SIG-M5 (cell line): ENCODE measurements at regions not wholly inside any gene's neighbourhood (a gene's known extent, or its start where the extent isn't known, plus 50 kb on each side); places are given as distances from the start of the nearest gene placed in this dataset.
A peak's percentile ranks its signal among the peaks of the same experiment; 100 is the strongest.
"Not testable (repeated sequence)": the region's sequence is repeated elsewhere in the genome, so short reads cannot be mapped to it uniquely, and the experiment has no call there.

Source experiments
- DNase-seq: peaks from one replicate; lab custom pipeline; 2025; lab: John Stamatoyannopoulos, UW

DNA sequence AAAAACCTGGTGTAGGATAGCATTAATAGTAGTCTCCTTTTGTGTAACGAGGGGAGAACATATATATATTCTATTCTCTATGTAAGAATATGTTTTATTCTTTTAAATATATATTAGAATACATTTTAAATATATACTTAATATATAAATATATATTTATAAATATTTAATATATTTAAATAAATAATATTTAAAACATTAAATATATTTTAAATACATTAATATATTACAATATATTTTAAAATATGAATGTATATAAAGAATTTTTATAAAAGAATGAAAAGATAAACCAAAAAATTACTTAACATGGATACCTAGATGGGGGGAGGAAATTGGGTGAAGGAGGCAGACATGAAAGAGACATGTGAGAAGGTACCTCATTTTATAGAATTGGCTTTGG is 53.0 kb upstream of the ZNF831 start:
- no peak for DNase-seq

DNA sequence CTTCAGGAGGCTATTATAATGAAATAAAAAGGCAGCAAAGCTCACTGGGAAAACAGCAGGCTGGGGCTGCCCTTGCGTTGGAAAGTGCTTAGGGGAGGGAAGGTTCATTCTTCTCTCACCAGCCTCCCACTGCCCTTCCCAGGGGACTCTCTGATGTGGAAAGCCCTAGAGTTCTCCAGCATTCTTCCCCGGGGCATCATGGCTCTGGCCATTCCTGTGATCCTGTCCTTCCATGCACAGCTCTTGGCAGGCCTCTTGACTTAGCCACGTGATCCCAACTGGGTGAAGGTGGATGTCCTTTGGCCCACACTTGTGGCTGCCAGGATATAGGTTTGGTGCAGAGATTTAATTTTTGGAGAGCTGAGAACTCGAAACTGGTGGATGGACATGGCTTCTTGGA is 58.0 kb upstream of the ZNF831 start:
- no peak for DNase-seq

DNA sequence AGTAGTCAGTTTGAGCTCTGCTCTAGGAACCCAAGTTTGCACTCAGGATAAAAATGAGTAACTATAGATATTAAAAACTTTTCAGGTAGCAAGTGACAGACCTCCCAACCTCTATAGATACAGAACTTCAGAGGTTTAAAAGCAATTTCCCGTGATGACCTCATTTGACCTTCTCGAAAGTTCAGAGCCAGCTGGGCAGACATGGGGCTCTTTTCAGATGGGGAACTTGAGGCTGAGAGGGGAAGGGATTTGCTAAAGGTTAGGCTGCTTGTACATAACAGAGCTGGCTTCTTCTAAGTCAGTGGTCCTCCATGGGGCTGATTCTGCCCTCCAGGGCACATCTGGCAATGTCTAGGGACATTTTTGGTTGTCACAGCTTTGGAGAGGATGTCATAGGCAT is 58.8 kb upstream of the ZNF831 start:
- no peak for DNase-seq

DNA sequence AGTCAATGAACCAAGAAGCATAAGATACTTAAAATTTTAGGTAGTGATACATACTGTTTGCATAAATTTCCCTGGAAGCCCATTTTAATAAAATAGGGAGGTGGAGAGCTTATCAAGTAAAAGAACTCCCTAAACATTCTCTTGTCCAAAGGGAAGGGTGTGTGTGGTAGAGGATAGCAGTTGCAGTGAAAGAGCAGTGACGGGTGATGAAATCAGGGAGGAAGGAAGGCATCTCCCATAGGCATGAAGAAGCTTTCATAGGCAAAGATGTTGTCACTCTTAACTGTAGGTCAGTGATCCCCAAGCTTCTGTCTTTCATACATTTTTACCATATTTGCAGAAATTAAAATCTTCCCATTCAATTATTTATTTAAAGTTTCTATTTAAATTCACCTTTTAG is 60.0 kb upstream of the ZNF831 start:
- no peak for DNase-seq

DNA sequence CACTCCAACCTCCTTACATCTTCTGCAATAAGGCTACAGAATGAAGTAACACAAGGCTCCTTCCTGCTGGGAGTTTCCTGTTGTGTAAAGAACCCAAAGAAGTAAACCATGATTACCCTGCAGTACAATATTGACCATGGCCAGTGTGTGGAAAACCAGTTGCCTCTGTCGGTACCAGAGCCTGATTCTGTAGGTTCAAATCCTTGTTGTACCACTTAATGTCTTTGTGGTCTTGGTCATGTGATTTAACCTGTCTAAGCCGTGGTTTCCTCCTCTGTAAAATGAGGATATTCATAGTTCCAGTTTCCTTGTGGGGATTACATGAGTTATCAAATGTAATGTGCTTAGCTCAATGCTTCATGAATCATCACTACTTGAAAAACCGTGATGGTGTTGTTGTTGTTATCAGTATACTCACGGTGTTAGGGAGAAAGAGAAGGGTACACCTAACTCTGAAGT is 60.3 kb upstream of the PRELID3B start:
- peak; percentile 10 for DNase-seq

DNA sequence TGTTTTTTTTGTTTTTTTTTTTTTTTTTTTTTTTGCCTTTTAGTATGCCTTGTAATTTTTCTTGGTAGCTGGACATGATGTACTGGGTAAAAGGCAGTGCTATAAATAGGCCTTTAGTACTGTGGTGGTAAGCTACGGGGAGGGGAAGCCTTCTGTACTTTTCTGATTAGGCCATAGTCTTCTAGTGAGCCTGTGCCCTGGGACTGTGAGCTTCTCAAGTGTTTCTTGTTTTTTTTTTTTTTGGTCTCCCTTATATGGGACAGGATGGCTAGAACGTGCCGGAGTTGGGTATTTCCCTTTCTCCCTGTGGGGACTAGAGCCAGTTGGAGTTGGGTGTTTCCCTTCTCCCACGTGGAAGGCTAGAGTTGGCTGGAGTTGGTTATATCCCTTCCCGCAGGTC is 59.4 kb upstream of the PRELID3B start:
- no peak for DNase-seq

DNA sequence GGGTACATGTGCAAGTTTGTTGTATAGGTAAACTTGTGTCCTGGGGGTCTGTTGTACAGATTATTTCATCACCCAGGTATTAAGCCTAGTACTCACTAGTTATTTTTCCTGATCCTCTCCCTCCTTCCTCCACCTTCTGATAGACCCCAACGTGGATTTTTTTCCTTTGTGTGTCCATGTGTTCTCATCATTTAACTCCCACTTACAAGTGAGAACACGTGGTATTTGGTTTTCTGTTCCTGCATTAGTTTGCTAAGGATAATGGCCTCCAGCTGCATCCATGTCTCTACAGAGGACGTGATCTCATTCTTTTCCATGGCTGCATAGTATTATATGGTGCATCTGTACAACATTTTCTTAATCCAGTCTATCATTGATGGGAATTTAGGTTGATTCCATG is 57.3 kb upstream of the PRELID3B start:
- DNase-seq: not testable (repeated sequence)

DNA sequence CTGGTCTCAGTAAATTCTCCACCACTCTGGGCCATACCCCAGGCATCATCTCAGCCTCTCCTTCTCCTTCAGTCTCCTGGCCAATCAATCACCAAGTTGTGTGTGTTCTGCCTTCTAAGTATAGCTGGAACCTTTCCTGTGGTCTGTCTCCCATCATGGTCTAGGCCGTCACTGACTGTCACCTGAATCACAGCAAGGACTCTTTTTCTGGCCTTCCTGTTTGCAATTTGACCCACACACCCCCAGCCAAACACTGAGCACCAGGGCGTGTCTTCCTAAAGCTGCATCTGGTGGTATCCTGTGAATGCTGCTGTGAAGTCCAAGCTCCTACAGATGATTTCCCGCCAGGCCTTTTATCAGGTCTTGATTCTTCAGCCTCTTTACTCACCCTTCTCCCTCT is 52.6 kb upstream of the PRELID3B start:
- DNase-seq: no peak

DNA sequence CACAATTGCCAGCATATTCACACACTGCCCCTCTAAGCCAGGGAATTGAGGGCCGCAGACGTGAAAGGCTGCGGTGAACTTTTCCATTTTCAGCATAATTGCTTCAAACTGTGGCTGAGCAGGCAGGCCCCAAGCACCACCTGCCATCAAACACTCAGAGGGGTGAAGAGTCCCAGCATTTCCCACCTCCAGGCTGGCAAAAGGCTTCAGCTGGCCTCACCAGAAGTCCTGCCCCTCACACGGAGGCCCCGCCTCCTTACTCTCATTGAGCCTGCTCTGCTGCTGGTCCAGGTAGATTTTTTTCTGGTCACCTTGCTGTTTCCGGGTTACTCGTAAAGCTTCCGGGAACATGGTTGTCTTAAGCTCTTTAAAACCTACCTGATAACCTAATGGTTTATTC is 52.0 kb upstream of the PRELID3B start:
- DNase-seq: no peak
